ENCODE measurements at regions not wholly inside any gene's neighbourhood (a gene's known extent, or its start where the extent isn't known, plus 50 kb on each side); places are given as distances from the start of the nearest gene placed in this dataset.
A peak's percentile ranks its signal among the peaks of the same experiment; 100 is the strongest.

DNA sequence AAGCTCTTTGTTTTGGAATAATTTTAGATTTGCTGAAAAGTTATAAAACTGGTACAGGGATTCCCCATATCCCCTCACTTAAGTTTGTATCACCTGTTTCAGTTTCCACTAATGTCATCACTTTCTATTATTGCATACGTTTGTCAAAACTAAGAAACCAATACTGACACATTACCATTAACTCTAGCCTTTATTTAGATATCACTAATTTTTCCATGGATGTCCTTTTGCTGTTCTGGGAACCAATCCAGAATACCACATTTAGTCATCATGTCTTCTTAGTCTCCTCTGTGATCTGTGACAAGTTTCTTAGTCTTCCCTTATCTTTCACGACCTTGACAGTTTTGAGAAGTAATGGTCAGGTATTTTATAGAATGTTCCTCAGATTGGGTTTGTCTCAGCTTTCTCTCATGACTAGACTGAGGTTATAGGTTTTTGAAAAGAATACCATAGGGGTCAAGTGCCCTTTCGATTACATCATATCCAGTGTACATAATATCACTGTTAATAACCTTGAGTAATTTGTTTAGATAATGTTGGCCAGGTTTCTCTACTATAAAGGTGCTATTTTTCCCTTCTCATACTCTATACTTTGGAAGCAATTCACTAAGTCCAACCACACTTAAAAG, 51.9 kb upstream of the NMUR2 start:
- H3K27ac ChIP-seq: no peak overlapping the region
- CTCF ChIA-PET: no interaction called here
- POLR2A ChIA-PET (ENCODE audit: low non-redundant PET): no interaction called here
- TF ChIP-seq CTCF (conservative IDR thresholded peaks at IDR 0.05; ENCODE audit: low read depth): no peak
- DNase-seq (ENCODE audit: low spot score): no peak

- H3K27ac ChIP-seq: no peak overlapping the region
- ChIA-PET CTCF (interaction anchor here (0.9 kb wide), 1 partner anchor 14 kb away, joined by 3 read pairs; no protein-coding TSS in a partner anchor), POLR2A (ENCODE audit: low non-redundant PET) (no interaction called here)
- no peak for DNase-seq (ENCODE audit: low spot score)
- TF ChIP-seq CTCF (conservative IDR thresholded peaks at IDR 0.05; ENCODE audit: low read depth): 0 out of 2 replicates have a peak, but pooled peaks have one; percentile 13
These were observed 57.1 kb upstream of the NMUR2 start for GRCh38 chr5:152462021-152462721.

GRCh38 chr5:152464048-152464447, 59.0 kb upstream of the NMUR2 start:
- no peak for TF ChIP-seq CTCF (conservative IDR thresholded peaks at IDR 0.05; ENCODE audit: low read depth)
- DNase-seq (ENCODE audit: low spot score): no peak
- ChIA-PET POLR2A (ENCODE audit: low non-redundant PET) (no interaction called here), CTCF (interaction anchor here (0.7 to 0.8 kb wide), 2 partner anchors 44 to 930 kb away, joined by 3 to 5 read pairs; no protein-coding TSS in a partner anchor)
- H3K27ac ChIP-seq: no peak overlapping the region

DNA sequence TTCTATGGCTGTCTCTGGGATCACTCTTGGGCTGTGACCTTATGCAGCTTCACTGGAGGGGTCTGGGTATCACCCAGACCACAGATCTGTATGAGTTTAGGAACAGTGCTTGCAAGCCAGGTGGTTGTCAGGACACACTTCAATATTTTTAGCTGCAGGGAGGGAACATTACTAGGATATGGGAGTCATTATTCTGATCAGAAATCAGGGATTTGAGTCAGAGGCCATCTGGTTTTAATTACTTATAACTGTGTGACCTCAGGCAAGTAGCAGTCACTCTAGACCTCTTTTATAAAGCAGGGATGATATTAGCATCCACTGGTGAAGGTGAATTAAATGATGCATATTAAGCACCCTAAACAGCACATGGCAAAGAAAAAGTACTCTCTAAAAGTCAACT, 60.1 kb upstream of the NMUR2 start:
- no peak overlapping the region for H3K27ac ChIP-seq
- TF ChIP-seq CTCF (conservative IDR thresholded peaks at IDR 0.05; ENCODE audit: low read depth): no peak
- CTCF ChIA-PET: interaction anchor here (0.7 kb wide), 1 partner anchor 1881 kb away, joined by 3 read pairs; no protein-coding TSS in a partner anchor
- DNase-seq (ENCODE audit: low spot score): no peak
- POLR2A ChIA-PET (ENCODE audit: low non-redundant PET): no interaction called here

- ChIA-PET CTCF (no interaction called here), POLR2A (ENCODE audit: low non-redundant PET) (no interaction called here)
- no peak for TF ChIP-seq CTCF (conservative IDR thresholded peaks at IDR 0.05; ENCODE audit: low read depth)
- DNase-seq (ENCODE audit: low spot score): no peak
- H3K27ac ChIP-seq: no peak overlapping the region
These were observed 61.1 kb upstream of the NMUR2 start for GRCh38 chr5:152466085-152466745.

- no peak for TF ChIP-seq CTCF (conservative IDR thresholded peaks at IDR 0.05; ENCODE audit: low read depth)
- POLR2A ChIA-PET (ENCODE audit: low non-redundant PET): no interaction called here
- DNase-seq (ENCODE audit: low spot score): no peak
- no peak overlapping the region for H3K27ac ChIP-seq
- CTCF ChIA-PET: no interaction called here
These were observed 65.1 kb upstream of the NMUR2 start for GRCh38 chr5:152470167-152470566.

Measured in RWPE1 (cell line).